ENCODE measurements at regions not wholly inside any gene's neighbourhood (a gene's known extent, or its start where the extent isn't known, plus 50 kb on each side); places are given as distances from the start of the nearest gene placed in this dataset.

- TF ChIP-seq GATA2 (IDR thresholded peaks at IDR 0.05; ENCODE audit: low read depth, low read length) (no peak), GATA3 (IDR thresholded peaks at IDR 0.05; ENCODE audit: low read depth, low read length) (no peak)
Observed at GRCh38 chr10:84863675-84864074, 535.3 kb downstream of the CCSER2 start.
